ENCODE measurements at regions not wholly inside any gene's neighbourhood (a gene's known extent, or its start where the extent isn't known, plus 50 kb on each side); places are given as distances from the start of the nearest gene placed in this dataset.

DNA sequence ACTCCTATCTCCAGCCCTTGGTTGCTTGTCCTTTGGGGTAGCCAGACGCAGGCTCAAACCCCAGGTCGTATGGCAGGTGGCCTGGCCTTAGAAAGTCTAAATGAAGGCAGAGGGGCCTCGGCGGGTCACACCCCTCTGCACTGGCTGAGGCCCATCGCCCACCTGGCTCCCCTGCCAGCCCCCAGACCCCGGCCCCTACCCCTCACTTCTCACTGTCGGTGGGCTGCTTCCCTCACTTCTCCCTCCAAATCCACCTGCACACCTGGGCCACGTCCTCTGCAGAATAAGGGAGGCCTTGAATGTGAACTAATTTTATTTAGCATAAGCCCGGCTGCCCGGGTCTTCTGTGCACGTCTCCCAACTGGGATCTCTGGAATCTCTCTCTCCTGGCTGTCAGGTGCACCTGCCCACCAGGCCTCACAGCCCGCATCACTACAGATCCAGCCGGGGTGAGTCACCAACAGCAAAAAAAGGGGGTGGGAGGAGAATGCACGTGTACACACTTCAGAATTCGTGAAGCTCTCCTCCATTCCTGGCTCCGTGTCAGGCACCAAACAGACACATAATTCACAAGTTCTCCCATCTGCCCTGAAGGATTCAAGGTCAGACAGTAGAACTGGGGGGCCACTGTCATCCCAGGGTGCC, 107.5 kb upstream of the SIM2 start:
- no peaks in the 10 kb centered on the region for H3K9me3 ChIP-seq (replicated peaks in 1 of 3)
- TF ChIP-seq POLR2A (IDR thresholded peaks at IDR 0.05) (no peak), CTCF (IDR thresholded peaks at IDR 0.05) (no peak)
- no peak overlapping the region for H3K27ac ChIP-seq
- no peak for DNase-seq
- 57 to 71% (median 62%) methylated on average over 11 to 16 of the region's 16 CpGs for WGBS, 4 donors
- peaks cover 0 to 3% of the 10 kb centered on the region in 2 donors for H3K4me1 ChIP-seq (replicated peaks in 1 of 2)
- intact Hi-C loops (cut with DNase I), result loop anchor here in 1 of 2 donors (5.0 kb wide), 1 partner anchor 169 kb away; no protein-coding TSS in a partner anchor
- no peaks in the 10 kb centered on the region for H3K27me3 ChIP-seq
- no peak overlapping the region for H3K4me3 ChIP-seq
- H3K36me3 ChIP-seq (replicated peaks in 1 of 2), result no peaks in the 10 kb centered on the region

- Histone ChIP-seq H3K27me3 (peaks cover 8% of the 10 kb centered on the region), H3K4me1 (replicated peaks in 1 of 2) (no peaks in the 10 kb centered on the region), H3K27ac (no peak overlapping the region), H3K4me3 (no peak overlapping the region), H3K36me3 (replicated peaks in 1 of 2) (no peaks in the 10 kb centered on the region), H3K9me3 (replicated peaks in 1 of 3) (no peaks in the 10 kb centered on the region)
- intact Hi-C loops (cut with DNase I), result no loop called here
- 42 to 63% (median 54%) methylated on average over 2 of the region's 2 CpGs for WGBS, 4 donors
- no peak for DNase-seq
- TF ChIP-seq POLR2A (IDR thresholded peaks at IDR 0.05) (no peak), CTCF (IDR thresholded peaks at IDR 0.05) (no peak)
Measured at GRCh38 chr21:36596174-36596573, 102.7 kb upstream of the SIM2 start.

GRCh38 chr21:36601362-36601761, 97.6 kb upstream of the SIM2 start:
- Histone ChIP-seq H3K9me3 (replicated peaks in 1 of 3) (no peaks in the 10 kb centered on the region), H3K27me3 (peaks cover 8% of the 10 kb centered on the region), H3K27ac (no peak overlapping the region), H3K4me3 (no peak overlapping the region), H3K4me1 (replicated peaks in 1 of 2) (no peaks in the 10 kb centered on the region), H3K36me3 (replicated peaks in 1 of 2) (no peaks in the 10 kb centered on the region)
- DNase-seq, result no peak
- intact Hi-C loops (cut with DNase I), result no loop called here
- TF ChIP-seq CTCF (IDR thresholded peaks at IDR 0.05) (no peak), POLR2A (IDR thresholded peaks at IDR 0.05) (no peak)
- WGBS, 4 donors, result 58 to 87% (median 63%) methylated on average over 3 of the region's 3 CpGs

- 70 to 78% (median 74%) methylated on average over 8 of the region's 8 CpGs for WGBS, 4 donors
Measured at GRCh38 chr21:36602735-36603134, 96.2 kb upstream of the SIM2 start.

More at GRCh38 chr21:36602735-36603134, 96.2 kb upstream of the SIM2 start:
- H3K9me3 ChIP-seq (replicated peaks in 1 of 3), result no peaks in the 10 kb centered on the region
- no peaks in the 10 kb centered on the region for H3K36me3 ChIP-seq (replicated peaks in 1 of 2)
- no peak overlapping the region for H3K4me3 ChIP-seq
- peaks cover 8% of the 10 kb centered on the region for H3K27me3 ChIP-seq
- intact Hi-C loops (cut with DNase I), result no loop called here
- H3K27ac ChIP-seq, result no peak overlapping the region
- DNase-seq, result no peak
- TF ChIP-seq POLR2A (IDR thresholded peaks at IDR 0.05) (no peak), CTCF (IDR thresholded peaks at IDR 0.05) (no peak)
- no peaks in the 10 kb centered on the region for H3K4me1 ChIP-seq (replicated peaks in 1 of 2)
